OCI-LY3 (cell line): ENCODE measurements at regions not wholly inside any gene's neighbourhood (a gene's known extent, or its start where the extent isn't known, plus 50 kb on each side); places are given as distances from the start of the nearest gene placed in this dataset.

Experiments
- CTCF ChIP-seq: fragments of 200-600, 300-600 bp; sonication (generic); IDR thresholded peaks from 2 replicates; pipeline ENCODE4 v1.5.1; 2014; ENCODE audit warnings: antibody characterized with exemption, low read length, low read depth
- EZH2phosphoT487 ChIP-seq: fragments of 200-600 bp; shearing (Covaris generic); IDR thresholded peaks from 2 replicates; pipeline ENCODE4 v1.6.1; 2018; ENCODE audit warnings: antibody characterized with exemption, mixed run types, low read depth

DNA sequence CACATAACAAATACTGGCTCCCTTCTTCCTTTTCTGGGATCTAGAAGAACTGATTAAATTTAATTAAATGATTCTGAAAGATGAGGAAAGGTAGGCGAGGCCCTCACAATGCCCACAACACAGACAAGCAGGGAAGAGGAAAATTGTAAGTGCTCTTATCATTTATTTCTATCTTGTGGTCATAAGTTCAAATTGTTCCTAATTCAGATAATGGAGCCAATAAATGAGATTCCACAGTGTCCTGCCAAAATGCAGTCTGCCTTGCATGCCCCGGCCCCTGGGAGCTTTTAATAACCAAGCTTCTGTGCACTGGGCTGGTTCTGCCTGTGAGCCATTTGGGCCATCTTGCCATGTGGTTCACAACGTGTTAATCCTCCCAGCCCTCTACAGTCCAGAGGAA, 97.0 kb downstream of the CMC2 start:
- TF ChIP-seq CTCF (no peak), EZH2phosphoT487 (no peak)
